Cardiac fibroblast (primary cell): ENCODE measurements at regions not wholly inside any gene's neighbourhood (a gene's known extent, or its start where the extent isn't known, plus 50 kb on each side); places are given as distances from the start of the nearest gene placed in this dataset.

ENCODE experiments used
- DNase-seq, 2 donors: peaks; one replicate each; pipeline versions ENCODE4 v3.0.0 to v3.0.0-alpha.2; 2010; ENCODE audit warnings: low read depth in 2 of 2
- H3K4me3 ChIP-seq, 2 donors: replicated peaks in 1 of 2; 1 replicate in 1 of 2; 2 replicates in 1 of 2; pipeline ENCODE4 v1.5.1; 2011; ENCODE audit warnings: low read depth in 2 of 2, low read length in 2 of 2, mild to moderate bottlenecking in 2 of 2, moderate library complexity in 1 of 2
- CTCF ChIP-seq: IDR thresholded peaks from one replicate; pipeline ENCODE4 v1.5.1; 2011; ENCODE audit warnings: low read depth, mild to moderate bottlenecking, low read length, inconsistent platforms

GRCh38 chr3:61438253-61439121 is 122.9 kb upstream of the PTPRG start:
- no peak overlapping the region for H3K4me3 ChIP-seq
- no peak for TF ChIP-seq CTCF
- DNase-seq, result no peak

GRCh38 chr3:61439122-61439458 is 122.3 kb upstream of the PTPRG start:
- no peak for DNase-seq
- no peak for TF ChIP-seq CTCF
- no peak overlapping the region for H3K4me3 ChIP-seq

GRCh38 chr3:61442696-61443095 is 118.7 kb upstream of the PTPRG start:
- DNase-seq, result peak; percentile 5 to 34
- TF ChIP-seq CTCF, result no peak
- H3K4me3 ChIP-seq, result no peak overlapping the region

- TF ChIP-seq CTCF, result no peak
- no peak overlapping the region for H3K4me3 ChIP-seq
- no peak for DNase-seq
Measured at GRCh38 chr3:61443886-61444285, 117.5 kb upstream of the PTPRG start.

GRCh38 chr3:61444782-61445181 is 116.6 kb upstream of the PTPRG start:
- H3K4me3 ChIP-seq, result no peak overlapping the region
- no peak for DNase-seq
- TF ChIP-seq CTCF, result no peak

- no peak for DNase-seq
- TF ChIP-seq CTCF, result no peak
- H3K4me3 ChIP-seq, result no peak overlapping the region
Measured at GRCh38 chr3:61445924-61446323, 115.4 kb upstream of the PTPRG start.

- DNase-seq, result no peak
- no peak for TF ChIP-seq CTCF
- H3K4me3 ChIP-seq, result no peak overlapping the region
Measured at GRCh38 chr3:61446341-61446740, 115.0 kb upstream of the PTPRG start.
